ENCODE measurements at regions not wholly inside any gene's neighbourhood (a gene's known extent, or its start where the extent isn't known, plus 50 kb on each side); places are given as distances from the start of the nearest gene placed in this dataset.

GRCh38 chr12:77610446-77610845 is 220.2 kb upstream of the NAV3 start:
- Histone ChIP-seq H3K9me3 (ENCODE audit: control insufficient read depth, insufficient read depth, low read length) (no peaks in the 10 kb centered on the region), H3K4me3 (ENCODE audit: low read length) (no peak overlapping the region), H3K27me3 (ENCODE audit: control insufficient read depth, insufficient read depth, low read length) (no peaks in the 10 kb centered on the region), H3K36me3 (ENCODE audit: control insufficient read depth, insufficient read depth, low read length) (no peaks in the 10 kb centered on the region), H3K4me1 (ENCODE audit: control insufficient read depth, insufficient read depth, low read length) (no peaks in the 10 kb centered on the region), H3K27ac (ENCODE audit: low read length) (no peak overlapping the region)
- Mint-ChIP-seq H3K4me3 (no peak overlapping the region), H3K27ac (no peak overlapping the region), H3K27me3 (ENCODE audit: low read depth in 2 of 2) (no peaks in the 10 kb centered on the region), H3K4me1 (no peaks in the 10 kb centered on the region), H3K9me3 (peaks cover 3 to 15% of the 10 kb centered on the region in 2 donors), H3K36me3 (no peaks in the 10 kb centered on the region)
- ATAC-seq (no peak), DNase-seq (no peak)
- 63% methylated on average over 2 of the region's 2 CpGs for WGBS (ENCODE audit: insufficient coverage)
- intact Hi-C loops (cut with micrococcal nuclease), result no loop called here
- TF ChIP-seq CTCF (IDR thresholded peaks at IDR 0.05), result no peak

- DNase-seq (no peak), ATAC-seq (no peak)
- H3K36me3 Mint-ChIP-seq, result no peaks in the 10 kb centered on the region
- no peaks in the 10 kb centered on the region for H3K36me3 ChIP-seq (ENCODE audit: control insufficient read depth, insufficient read depth, low read length)
- H3K4me3 Mint-ChIP-seq, result no peak overlapping the region
- no peaks in the 10 kb centered on the region for H3K9me3 ChIP-seq (ENCODE audit: control insufficient read depth, insufficient read depth, low read length)
- WGBS (ENCODE audit: insufficient coverage), result 93% methylated on average over 1 of the region's 2 CpGs
- TF ChIP-seq CTCF (IDR thresholded peaks at IDR 0.05), result no peak
- peaks cover 3 to 16% of the 10 kb centered on the region in 2 donors for H3K9me3 Mint-ChIP-seq
- no peak overlapping the region for H3K27ac ChIP-seq (ENCODE audit: low read length)
- no peak overlapping the region for H3K4me3 ChIP-seq (ENCODE audit: low read length)
- no peaks in the 10 kb centered on the region for H3K27me3 ChIP-seq (ENCODE audit: control insufficient read depth, insufficient read depth, low read length)
- H3K27me3 Mint-ChIP-seq (ENCODE audit: low read depth in 2 of 2), result no peaks in the 10 kb centered on the region
- no peaks in the 10 kb centered on the region for H3K4me1 Mint-ChIP-seq
- no peaks in the 10 kb centered on the region for H3K4me1 ChIP-seq (ENCODE audit: control insufficient read depth, insufficient read depth, low read length)
- intact Hi-C loops (cut with micrococcal nuclease), result no loop called here
- H3K27ac Mint-ChIP-seq, result no peak overlapping the region
These were observed 221.7 kb upstream of the NAV3 start for GRCh38 chr12:77609016-77609415.

- no peaks in the 10 kb centered on the region for H3K4me1 Mint-ChIP-seq
- TF ChIP-seq CTCF (IDR thresholded peaks at IDR 0.05), result no peak
- no peak overlapping the region for H3K4me3 Mint-ChIP-seq
- Histone ChIP-seq H3K4me1 (ENCODE audit: control insufficient read depth, insufficient read depth, low read length) (no peaks in the 10 kb centered on the region), H3K27me3 (ENCODE audit: control insufficient read depth, insufficient read depth, low read length) (no peaks in the 10 kb centered on the region), H3K4me3 (ENCODE audit: low read length) (no peak overlapping the region), H3K9me3 (ENCODE audit: control insufficient read depth, insufficient read depth, low read length) (no peaks in the 10 kb centered on the region), H3K27ac (ENCODE audit: low read length) (no peak overlapping the region), H3K36me3 (ENCODE audit: control insufficient read depth, insufficient read depth, low read length) (no peaks in the 10 kb centered on the region)
- H3K9me3 Mint-ChIP-seq, result peaks cover 9 to 19% of the 10 kb centered on the region in 2 donors
- no peaks in the 10 kb centered on the region for H3K27me3 Mint-ChIP-seq (ENCODE audit: low read depth in 2 of 2)
- no peak for DNase-seq
- no peaks in the 10 kb centered on the region for H3K36me3 Mint-ChIP-seq
- intact Hi-C loops (cut with micrococcal nuclease), result no loop called here
- ATAC-seq, result no peak
- no peak overlapping the region for H3K27ac Mint-ChIP-seq
These were observed 222.3 kb upstream of the NAV3 start for GRCh38 chr12:77608271-77608824.

- H3K27ac Mint-ChIP-seq, result no peak overlapping the region
- Histone ChIP-seq H3K27ac (ENCODE audit: low read length) (no peak overlapping the region), H3K4me3 (ENCODE audit: low read length) (no peak overlapping the region), H3K9me3 (ENCODE audit: control insufficient read depth, insufficient read depth, low read length) (no peaks in the 10 kb centered on the region), H3K27me3 (ENCODE audit: control insufficient read depth, insufficient read depth, low read length) (no peaks in the 10 kb centered on the region), H3K4me1 (ENCODE audit: control insufficient read depth, insufficient read depth, low read length) (no peaks in the 10 kb centered on the region), H3K36me3 (ENCODE audit: control insufficient read depth, insufficient read depth, low read length) (no peaks in the 10 kb centered on the region)
- H3K36me3 Mint-ChIP-seq, result no peaks in the 10 kb centered on the region
- H3K4me1 Mint-ChIP-seq, result no peaks in the 10 kb centered on the region
- intact Hi-C loops (cut with micrococcal nuclease), result no loop called here
- no peak overlapping the region for H3K4me3 Mint-ChIP-seq
- peaks cover 11 to 23% of the 10 kb centered on the region in 2 donors for H3K9me3 Mint-ChIP-seq
- ATAC-seq, result no peak
- DNase-seq, result no peak
- no peak for TF ChIP-seq CTCF (IDR thresholded peaks at IDR 0.05)
- H3K27me3 Mint-ChIP-seq (ENCODE audit: low read depth in 2 of 2), result no peaks in the 10 kb centered on the region
These were observed 224.3 kb upstream of the NAV3 start for GRCh38 chr12:77606348-77606747.
